Body of pancreas (tissue), 4 donors: ENCODE measurements at regions not wholly inside any gene's neighbourhood (a gene's known extent, or its start where the extent isn't known, plus 50 kb on each side); places are given as distances from the start of the nearest gene placed in this dataset.

Experiments used
- POLR2A ChIP-seq, 3 donors: fragments of 450-650 bp; IDR thresholded peaks; one replicate each; pipeline ENCODE4 v1.6.1; 2016; ENCODE audit warnings: antibody characterized with exemption in 3 of 3, mild to moderate bottlenecking in 2 of 3
- TF ChIP-seq, protein P1 (sequence below), 7 experiments: fragments of 450-650 bp in 4 of 7; fragments of 200-600 bp in 3 of 7; sonication (generic) in 3 of 7; IDR thresholded peaks; one replicate each; pipeline ENCODE4 v1.5.1; 2016 to 2019; ENCODE audit warnings: antibody characterized with exemption in 7 of 7

- TF ChIP-seq, protein P1, sequence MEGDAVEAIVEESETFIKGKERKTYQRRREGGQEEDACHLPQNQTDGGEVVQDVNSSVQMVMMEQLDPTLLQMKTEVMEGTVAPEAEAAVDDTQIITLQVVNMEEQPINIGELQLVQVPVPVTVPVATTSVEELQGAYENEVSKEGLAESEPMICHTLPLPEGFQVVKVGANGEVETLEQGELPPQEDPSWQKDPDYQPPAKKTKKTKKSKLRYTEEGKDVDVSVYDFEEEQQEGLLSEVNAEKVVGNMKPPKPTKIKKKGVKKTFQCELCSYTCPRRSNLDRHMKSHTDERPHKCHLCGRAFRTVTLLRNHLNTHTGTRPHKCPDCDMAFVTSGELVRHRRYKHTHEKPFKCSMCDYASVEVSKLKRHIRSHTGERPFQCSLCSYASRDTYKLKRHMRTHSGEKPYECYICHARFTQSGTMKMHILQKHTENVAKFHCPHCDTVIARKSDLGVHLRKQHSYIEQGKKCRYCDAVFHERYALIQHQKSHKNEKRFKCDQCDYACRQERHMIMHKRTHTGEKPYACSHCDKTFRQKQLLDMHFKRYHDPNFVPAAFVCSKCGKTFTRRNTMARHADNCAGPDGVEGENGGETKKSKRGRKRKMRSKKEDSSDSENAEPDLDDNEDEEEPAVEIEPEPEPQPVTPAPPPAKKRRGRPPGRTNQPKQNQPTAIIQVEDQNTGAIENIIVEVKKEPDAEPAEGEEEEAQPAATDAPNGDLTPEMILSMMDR (IDR thresholded peaks at IDR 0.05) = no peak
- no peak for TF ChIP-seq POLR2A (IDR thresholded peaks at IDR 0.05)
Measured at GRCh38 chr1:222893255-222893654, 78.4 kb downstream of the DISP1 start.
